IMR-90 (cell line): ENCODE measurements at regions not wholly inside any gene's neighbourhood (a gene's known extent, or its start where the extent isn't known, plus 50 kb on each side); places are given as distances from the start of the nearest gene placed in this dataset.

Experiments used
- ATAC-seq: fragments of 200-7000 bp; cut with Tn5 transposase; 2 replicates; pipeline ENCODE4 v1.9.1; 2020; ENCODE audit warnings: low read depth, mild to moderate bottlenecking, moderate library complexity
- BruUV-seq: library from RNA; stranded (reverse); fragments of 400-500 nt; replicated peaks from 2 replicates; lab custom pipeline; 2021; lab: Mats Ljungman, UMichigan
- CTCF ChIA-PET: fragments of 300-600 bp; formaldehyde crosslinking; extraction: SDS; loops from one replicate; lab custom pipeline; 2021; ENCODE audit warnings: antibody characterized with exemption; lab: Yijun Ruan, JAX
- POLR2A ChIA-PET: fragments of 300-600 bp; sonication (Branson Sonifier 250); formaldehyde crosslinking; loops from one replicate; lab custom pipeline; 2022; ENCODE audit warnings: antibody characterized with exemption; ENCODE audit not compliant: unreplicated experiment; lab: Charles Lee
- DNase-seq: peaks from one replicate; pipeline ENCODE4 v3.0.0; 2013
- H2AFZ ChIP-seq: replicated peaks from 2 replicates; pipeline ENCODE3; 2013; ENCODE audit warnings: low read length, mild to moderate bottlenecking; ENCODE audit not compliant: poor library complexity
- H2AK5ac ChIP-seq: 2 replicates; pipeline ENCODE4 v1.6.1; 2013; ENCODE audit warnings: low read depth, low read length, inconsistent platforms
- H2AK9ac ChIP-seq: replicated peaks from 2 replicates; pipeline ENCODE3; 2013; ENCODE audit warnings: mild to moderate bottlenecking, low read depth, low read length, moderate library complexity; ENCODE audit not compliant: poor library complexity
- H2BK120ac ChIP-seq: 2 replicates; pipeline ENCODE4 v1.6.1; 2013; ENCODE audit warnings: low read depth, low read length, inconsistent platforms
- H2BK15ac ChIP-seq: 3 replicates; pipeline ENCODE4 v1.6.1; 2013; ENCODE audit warnings: low read depth, low read length, inconsistent platforms
- H2BK20ac ChIP-seq: 2 replicates; pipeline ENCODE4 v1.6.1; 2013; ENCODE audit warnings: low read depth, mild to moderate bottlenecking, inconsistent platforms, low read length, moderate library complexity
- H2BK5ac ChIP-seq: 2 replicates; pipeline ENCODE4 v1.6.1; 2013; ENCODE audit warnings: mild to moderate bottlenecking, low read depth, low read length, inconsistent platforms; ENCODE audit not compliant: poor library complexity, severe bottlenecking
- H3K14ac ChIP-seq: replicated peaks from 2 replicates; pipeline ENCODE4 v1.6.1; 2013; ENCODE audit warnings: low read depth, low read length, inconsistent platforms
- H3K18ac ChIP-seq: 2 replicates; pipeline ENCODE4 v1.6.1; 2013; ENCODE audit warnings: low read depth, low read length, control low read depth
- H3K23ac ChIP-seq: 2 replicates; pipeline ENCODE4 v1.6.1; 2013; ENCODE audit warnings: low read depth, low read length, inconsistent platforms
- H3K27ac ChIP-seq: 2 replicates; pipeline ENCODE4 v1.5.1; 2013; ENCODE audit warnings: mild to moderate bottlenecking, control low read depth, low read length; ENCODE audit not compliant: insufficient read depth
- H3K27me3 ChIP-seq: 2 replicates; pipeline ENCODE4 v1.6.1; 2013; ENCODE audit warnings: low read length; ENCODE audit not compliant: control insufficient read depth, insufficient read depth
- H3K36me3 ChIP-seq: 2 replicates; pipeline ENCODE4 v1.6.1; 2013; ENCODE audit warnings: low read length, mixed read lengths; ENCODE audit not compliant: control insufficient read depth, insufficient read depth
- H3K4ac ChIP-seq: 2 replicates; pipeline ENCODE4 v1.6.1; 2013; ENCODE audit warnings: low read depth, low read length, inconsistent platforms
- H3K4me1 ChIP-seq: 2 replicates; pipeline ENCODE4 v1.6.1; 2013; ENCODE audit warnings: low read length, mixed read lengths; ENCODE audit not compliant: control insufficient read depth, insufficient read depth
- H3K4me2 ChIP-seq: 2 replicates; pipeline ENCODE4 v1.6.1; 2013; ENCODE audit warnings: low read depth, mild to moderate bottlenecking, control low read depth, low read length, moderate library complexity
- H3K4me3 ChIP-seq: 2 replicates; pipeline ENCODE4 v1.5.1; 2013; ENCODE audit warnings: low read depth, mild to moderate bottlenecking, control low read depth, low read length, moderate library complexity; ENCODE audit not compliant: insufficient read depth
- H3K56ac ChIP-seq: 2 replicates; pipeline ENCODE4 v1.6.1; 2013; ENCODE audit warnings: low read length, inconsistent platforms; ENCODE audit not compliant: insufficient read depth; ENCODE audit errors: extremely low read depth
- H3K79me1 ChIP-seq, 2 experiments: 2 replicates each; pipeline ENCODE4 v1.6.1; 2013; ENCODE audit warnings: low read length in 2 of 2, inconsistent platforms in 1 of 2, low read depth in 1 of 2
- H3K9ac ChIP-seq: 2 replicates; pipeline ENCODE4 v1.6.1; 2013; ENCODE audit warnings: low read depth, low read length, control low read depth
- H3K9me1 ChIP-seq: 2 replicates; pipeline ENCODE4 v1.6.1; 2013; ENCODE audit warnings: low read length, inconsistent platforms; ENCODE audit not compliant: insufficient read depth
- H3K9me3 ChIP-seq: 2 replicates; pipeline ENCODE4 v1.6.1; 2013; ENCODE audit warnings: low read length; ENCODE audit not compliant: control insufficient read depth, insufficient read depth
- H4K20me1 ChIP-seq: 2 replicates; pipeline ENCODE4 v1.6.1; 2013; ENCODE audit warnings: low read length, inconsistent platforms; ENCODE audit not compliant: insufficient read depth
- H4K5ac ChIP-seq: 2 replicates; pipeline ENCODE4 v1.6.1; 2013; ENCODE audit warnings: mild to moderate bottlenecking, low read depth, low read length, control low read depth
- H4K8ac ChIP-seq, 2 experiments: 2 replicates each; pipeline ENCODE4 v1.6.1; 2013; ENCODE audit warnings: low read depth in 2 of 2, low read length in 2 of 2, control low read depth in 1 of 2, inconsistent platforms in 1 of 2
- H4K91ac ChIP-seq: 2 replicates; pipeline ENCODE4 v1.6.1; 2013; ENCODE audit warnings: low read depth, low read length, inconsistent platforms; ENCODE audit not compliant: insufficient read depth
- BHLHE40 ChIP-seq: fragments of 150-350 bp; IDR thresholded peaks from 2 replicates; pipeline ENCODE4 v1.6.1; 2016; ENCODE audit warnings: mild to moderate bottlenecking, low read depth, low read length
- ELK1 ChIP-seq: fragments of 150-350 bp; IDR thresholded peaks from 2 replicates; pipeline ENCODE4 v1.6.1; 2016; ENCODE audit warnings: low read depth, mild to moderate bottlenecking, low read length, moderate library complexity, borderline replicate concordance
- FOS ChIP-seq: fragments of 150-350 bp; IDR thresholded peaks from 2 replicates; pipeline ENCODE4 v1.6.1; 2016; ENCODE audit warnings: low read depth, low read length
- MAFK ChIP-seq: IDR thresholded peaks from 2 replicates; pipeline ENCODE4 v1.6.1; 2012; ENCODE audit warnings: low read depth, low read length, improper control_type of control experiment
- MAZ ChIP-seq: IDR thresholded peaks from 2 replicates; pipeline ENCODE4 v1.6.1; 2012; ENCODE audit warnings: low read depth, mild to moderate bottlenecking, low read length, improper control_type of control experiment, moderate library complexity, borderline replicate concordance
- MXI1 ChIP-seq: IDR thresholded peaks from 2 replicates; pipeline ENCODE4 v1.6.1; 2012; ENCODE audit warnings: low read depth, mild to moderate bottlenecking, low read length, moderate library complexity, borderline replicate concordance
- RCOR1 ChIP-seq: IDR thresholded peaks from 2 replicates; pipeline ENCODE4 v1.6.1; 2012; ENCODE audit warnings: mild to moderate bottlenecking, low read length, improper control_type of control experiment; ENCODE audit not compliant: insufficient replicate concordance
- SMC3 ChIP-seq: fragments of 150-350 bp; IDR thresholded peaks from 2 replicates; pipeline ENCODE4 v1.6.1; 2016; ENCODE audit warnings: low read depth, mild to moderate bottlenecking, antibody characterized with exemption, low read length, moderate library complexity
- USF2 ChIP-seq: fragments of 150-350 bp; IDR thresholded peaks from 2 replicates; pipeline ENCODE4 v1.6.1; 2017; ENCODE audit warnings: mild to moderate bottlenecking, antibody characterized with exemption, low read length, low read depth
- WGBS, 2 experiments: methylation state at CpG; one replicate each; pipeline versions ENCODE4 v1.1.5 to v1.1.7; 2013; ENCODE audit warnings: missing lambda C conversion rate in 2 of 2; ENCODE audit not compliant: insufficient read length in 1 of 2; ENCODE audit errors: extremely low coverage in 2 of 2; 5-methylcytosine and 5-hydroxymethylcytosine counted together
- dilution Hi-C: fragments of 300-500 bp; cut with HindIII; formaldehyde crosslinking; loops from one replicate; pipeline ENCODE4 v1.14.3; 2018; ENCODE audit warnings: low sequenced_read_pairs; ENCODE audit not compliant: unreplicated experiment
- in situ Hi-C: fragments of 300-500 bp; cut with MboI; formaldehyde crosslinking; loops from 3 replicates; pipeline ENCODE4 v1.14.3; 2019; ENCODE audit warnings: low sequenced_read_pairs, inconsistent platforms, mixed read lengths
- intact Hi-C: fragments of 100-400 bp; cut with micrococcal nuclease; formaldehyde crosslinking; loops from 2 replicates; pipeline ENCODE4 v1.10.0; 2022

- ChIA-PET POLR2A (no interaction called here), CTCF (interaction anchor here (0.9 to 1.5 kb wide), 2 partner anchors 10 to 31 kb away, joined by 3 to 4 read pairs; no protein-coding TSS in a partner anchor)
- H4K91ac ChIP-seq: no peak overlapping the region
- in situ Hi-C loops: no loop called here
- peaks cover 8% of the 10 kb centered on the region for H3K4me1 ChIP-seq
- no peaks in the 10 kb centered on the region; a peak in 1 of 4 replicates for H3K79me1 ChIP-seq
- peak overlapping the region; percentile 66; the same call in 1 of the 2 replicates for H3K18ac ChIP-seq
- TF ChIP-seq RCOR1: no peak
- TF ChIP-seq FOS: no peak
- no peak for TF ChIP-seq BHLHE40
- TF ChIP-seq MAFK: no peak
- TF ChIP-seq USF2: no peak
- TF ChIP-seq ELK1: no peak
- no peak for TF ChIP-seq SMC3
- no peak for TF ChIP-seq MXI1
- TF ChIP-seq MAZ: no peak
- no peak overlapping the region for H3K27ac ChIP-seq
- no peak overlapping the region for H3K4me3 ChIP-seq
- no peak overlapping the region for H2AFZ ChIP-seq
- BruUV-seq: no TSS peak
- H2AK5ac ChIP-seq: peak overlapping the region; percentile 56; the same call in 1 of the 2 replicates
- no peak overlapping the region for H4K8ac ChIP-seq
- H3K4ac ChIP-seq: peak overlapping the region; percentile 24; the same call in 1 of the 2 replicates
- H4K5ac ChIP-seq: peak overlapping the region; percentile 42; the same call in 1 of the 2 replicates
- peak overlapping the region; percentile 38; the same call in 1 of the 2 replicates for H2BK120ac ChIP-seq
- H3K14ac ChIP-seq: peak overlapping the region; percentile 3; the same call in 1 of the 2 replicates
- no peak overlapping the region for H3K23ac ChIP-seq
- no peak overlapping the region for H2BK5ac ChIP-seq
- no peaks in the 10 kb centered on the region for H4K20me1 ChIP-seq
- H3K9ac ChIP-seq: no peak overlapping the region
- H3K4me2 ChIP-seq: no peak overlapping the region
- peak overlapping the region; percentile 21 for H2BK20ac ChIP-seq
- H3K56ac ChIP-seq: no peak overlapping the region
- H2BK15ac ChIP-seq: 0 out of 3 replicates have a peak overlapping the region, but pooled peaks have one; percentile 55
- dilution Hi-C loops: loop anchor here (25.0 kb wide), 1 partner anchor 292 kb away; no protein-coding TSS in a partner anchor
- intact Hi-C loops: no loop called here
- peaks cover 1% of the 10 kb centered on the region; the same call in 1 of the 2 replicates for H3K9me3 ChIP-seq
- ATAC-seq (no peak), DNase-seq (no peak)
- H3K9me1 ChIP-seq: peaks cover 11% of the 10 kb centered on the region
- no peaks in the 10 kb centered on the region for H3K36me3 ChIP-seq
- no peak overlapping the region for H2AK9ac ChIP-seq
- 100% methylated on average over 1 of the region's 3 CpGs; no CpG with 5 or more reads in 1 of the 2 experiments for WGBS, 2 experiments
- no peaks in the 10 kb centered on the region for H3K27me3 ChIP-seq
These were observed 123.1 kb upstream of the NDUFV2 start for GRCh38 chr18:8979258-8979988.
